Spleen (tissue), 7 donors: ENCODE measurements at regions not wholly inside any gene's neighbourhood (a gene's known extent, or its start where the extent isn't known, plus 50 kb on each side); places are given as distances from the start of the nearest gene placed in this dataset.

ENCODE experiments used
- POLR2A ChIP-seq, 3 donors: fragments of 450-650 bp; IDR thresholded peaks; one replicate each; pipeline ENCODE4 v1.5.1; 2017; ENCODE audit warnings: antibody characterized with exemption in 3 of 3, mild to moderate bottlenecking in 1 of 3
- TF ChIP-seq, protein P1 (sequence below), 11 experiments: fragments of 200-600 bp in 7 of 11; fragments of 450-650 bp in 4 of 11; sonication (generic) in 4 of 11; IDR thresholded peaks in 8 of 11; conservative IDR thresholded peaks in 3 of 11; 1 replicate in 7 of 11; 2 replicates in 4 of 11; pipeline versions ENCODE4 v1.4.0 to v1.8.0; 2016 to 2021; ENCODE audit warnings: antibody characterized with exemption in 11 of 11, inconsistent platforms in 4 of 11, mild to moderate bottlenecking in 1 of 11
- donor health status: DM: no; HTN: no; CAD: no; lungs with moderate emphysema.
- donor health status: DM: no; HTN: no; CAD: no.
- donor health status: DM: no; HTN: no; CAD: no.

GRCh38 chr2:30349691-30350090, 97.4 kb upstream of the LCLAT1 start:
- no peak for TF ChIP-seq POLR2A (IDR thresholded peaks at IDR 0.05)
- TF ChIP-seq, protein P1, sequence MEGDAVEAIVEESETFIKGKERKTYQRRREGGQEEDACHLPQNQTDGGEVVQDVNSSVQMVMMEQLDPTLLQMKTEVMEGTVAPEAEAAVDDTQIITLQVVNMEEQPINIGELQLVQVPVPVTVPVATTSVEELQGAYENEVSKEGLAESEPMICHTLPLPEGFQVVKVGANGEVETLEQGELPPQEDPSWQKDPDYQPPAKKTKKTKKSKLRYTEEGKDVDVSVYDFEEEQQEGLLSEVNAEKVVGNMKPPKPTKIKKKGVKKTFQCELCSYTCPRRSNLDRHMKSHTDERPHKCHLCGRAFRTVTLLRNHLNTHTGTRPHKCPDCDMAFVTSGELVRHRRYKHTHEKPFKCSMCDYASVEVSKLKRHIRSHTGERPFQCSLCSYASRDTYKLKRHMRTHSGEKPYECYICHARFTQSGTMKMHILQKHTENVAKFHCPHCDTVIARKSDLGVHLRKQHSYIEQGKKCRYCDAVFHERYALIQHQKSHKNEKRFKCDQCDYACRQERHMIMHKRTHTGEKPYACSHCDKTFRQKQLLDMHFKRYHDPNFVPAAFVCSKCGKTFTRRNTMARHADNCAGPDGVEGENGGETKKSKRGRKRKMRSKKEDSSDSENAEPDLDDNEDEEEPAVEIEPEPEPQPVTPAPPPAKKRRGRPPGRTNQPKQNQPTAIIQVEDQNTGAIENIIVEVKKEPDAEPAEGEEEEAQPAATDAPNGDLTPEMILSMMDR (IDR thresholded peaks at IDR 0.05 in 8 of 11, conservative IDR thresholded peaks at IDR 0.05 in 3 of 11): no peak
